Smooth muscle cell (in vitro differentiated cells): ENCODE measurements at regions not wholly inside any gene's neighbourhood (a gene's known extent, or its start where the extent isn't known, plus 50 kb on each side); places are given as distances from the start of the nearest gene placed in this dataset.

ENCODE experiments used
- DNase-seq: peaks from one replicate; lab custom pipeline; 2025; ENCODE audit not compliant: unreplicated experiment; lab: John Stamatoyannopoulos, UW
- H2AFZ ChIP-seq: fragments of 200-600 bp; sonication (generic); 2 replicates; pipeline ENCODE4 v1.6.0; 2016; ENCODE audit warnings: antibody characterized with exemption, low read depth, mild to moderate bottlenecking
- H3F3A ChIP-seq: fragments of 200-600 bp; sonication (generic); 2 replicates; pipeline ENCODE4 v1.6.0; 2017; ENCODE audit warnings: antibody characterized with exemption, low read depth
- H3K27ac ChIP-seq: fragments of 200-600 bp; sonication (generic); 2 replicates; pipeline ENCODE4 v1.5.1; 2016; ENCODE audit warnings: low read depth, mild to moderate bottlenecking
- H3K27me3 ChIP-seq: fragments of 200-600 bp; sonication (generic); 2 replicates; pipeline ENCODE4 v1.6.1; 2016; ENCODE audit warnings: low read depth, mild to moderate bottlenecking
- H3K36me3 ChIP-seq: fragments of 200-600 bp; sonication (generic); 2 replicates; pipeline ENCODE4 v1.5.1; 2016; ENCODE audit warnings: low read depth
- H3K4me1 ChIP-seq: fragments of 200-600 bp; sonication (generic); 2 replicates; pipeline ENCODE4 v1.5.1; 2016; ENCODE audit warnings: low read depth
- H3K4me2 ChIP-seq: fragments of 200-600 bp; sonication (generic); 2 replicates; pipeline ENCODE4 v1.6.0; 2016; ENCODE audit warnings: mild to moderate bottlenecking
- H3K4me3 ChIP-seq: fragments of 200-600 bp; sonication (generic); 2 replicates; pipeline ENCODE4 v1.5.1; 2016; ENCODE audit warnings: mild to moderate bottlenecking
- H3K79me2 ChIP-seq: fragments of 200-600 bp; sonication (generic); 2 replicates; pipeline ENCODE4 v1.6.0; 2016; ENCODE audit warnings: low read depth, mild to moderate bottlenecking
- H3K9ac ChIP-seq: fragments of 200-600 bp; sonication (generic); 2 replicates; pipeline ENCODE4 v1.6.0; 2016; ENCODE audit warnings: low read depth
- H3K9me3 ChIP-seq: fragments of 200-600 bp; sonication (generic); replicated peaks from 2 replicates; pipeline ENCODE4 v1.5.1; 2016; ENCODE audit warnings: low read depth
- H4K20me1 ChIP-seq: fragments of 200-600 bp; sonication (generic); 2 replicates; pipeline ENCODE4 v1.6.0; 2016; ENCODE audit warnings: low read depth
- CTCF ChIP-seq: fragments of 200-600 bp; sonication (generic); IDR thresholded peaks from 2 replicates; pipeline ENCODE4 v1.5.1; 2017; ENCODE audit warnings: borderline replicate concordance, mild to moderate bottlenecking, antibody characterized with exemption; ENCODE audit not compliant: insufficient read depth, poor library complexity, severe bottlenecking
- WGBS: methylation state at CpG from one replicate; pipeline ENCODE4 v1.1.7; 2016; ENCODE audit warnings: low lambda C conversion rate; 5-methylcytosine and 5-hydroxymethylcytosine counted together

GRCh38 chr2:37848451-37848850 lies 76.6 kb upstream of the RMDN2 start:
- peaks cover 8% of the 10 kb centered on the region for H3K27me3 ChIP-seq
- no peaks in the 10 kb centered on the region for H3K36me3 ChIP-seq
- no peaks in the 10 kb centered on the region for H3K79me2 ChIP-seq
- TF ChIP-seq CTCF: no peak
- WGBS: 83% methylated on average over 2 of the region's 2 CpGs
- no peak overlapping the region for H3K9ac ChIP-seq
- H2AFZ ChIP-seq: no peak overlapping the region
- no peaks in the 10 kb centered on the region for H3K9me3 ChIP-seq
- no peaks in the 10 kb centered on the region for H3F3A ChIP-seq
- no peak overlapping the region for H3K4me2 ChIP-seq
- no peak overlapping the region for H3K4me3 ChIP-seq
- no peaks in the 10 kb centered on the region for H3K4me1 ChIP-seq
- H3K27ac ChIP-seq: no peak overlapping the region
- no peak for DNase-seq
- no peaks in the 10 kb centered on the region for H4K20me1 ChIP-seq

GRCh38 chr2:37849911-37850310 lies 75.2 kb upstream of the RMDN2 start:
- no peak overlapping the region for H3K4me2 ChIP-seq
- no peaks in the 10 kb centered on the region for H3K36me3 ChIP-seq
- no peak for DNase-seq
- no peak overlapping the region for H3K27ac ChIP-seq
- no peak overlapping the region for H2AFZ ChIP-seq
- no peaks in the 10 kb centered on the region for H3K9me3 ChIP-seq
- no peak overlapping the region for H3K9ac ChIP-seq
- 91% methylated on average over 2 of the region's 2 CpGs for WGBS
- no peak for TF ChIP-seq CTCF
- H3K27me3 ChIP-seq: peaks cover 8% of the 10 kb centered on the region
- no peaks in the 10 kb centered on the region for H4K20me1 ChIP-seq
- no peaks in the 10 kb centered on the region for H3K4me1 ChIP-seq
- H3K4me3 ChIP-seq: no peak overlapping the region
- no peaks in the 10 kb centered on the region for H3K79me2 ChIP-seq
- no peaks in the 10 kb centered on the region for H3F3A ChIP-seq

DNA sequence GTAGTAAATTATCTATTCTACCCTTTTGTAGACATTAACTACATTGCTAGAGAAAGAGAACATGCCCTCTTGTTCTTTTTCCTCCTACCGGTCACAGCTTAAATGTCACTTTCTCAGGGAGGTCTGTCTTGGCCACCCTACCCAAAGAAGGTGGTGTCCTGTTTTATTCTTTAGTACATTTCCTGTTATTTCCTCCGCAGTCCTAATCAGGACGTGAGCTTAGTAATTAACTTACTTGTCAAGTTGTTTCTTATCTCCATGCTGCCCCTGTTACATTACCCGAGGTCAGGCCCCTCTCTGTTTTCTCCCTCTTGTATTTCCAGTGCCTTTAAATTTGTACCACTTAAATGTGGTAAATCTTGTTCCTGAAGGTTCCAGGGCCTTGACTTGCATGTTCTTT lies 73.7 kb upstream of the RMDN2 start:
- 36% methylated on average over 4 of the region's 4 CpGs for WGBS
- H3K79me2 ChIP-seq: no peaks in the 10 kb centered on the region
- no peak overlapping the region for H3K9ac ChIP-seq
- H3K9me3 ChIP-seq: no peaks in the 10 kb centered on the region
- no peak overlapping the region for H2AFZ ChIP-seq
- H3F3A ChIP-seq: no peaks in the 10 kb centered on the region
- H3K27me3 ChIP-seq: peaks cover 8% of the 10 kb centered on the region
- TF ChIP-seq CTCF: no peak
- H3K27ac ChIP-seq: no peak overlapping the region
- no peak for DNase-seq
- no peaks in the 10 kb centered on the region for H3K4me1 ChIP-seq
- no peaks in the 10 kb centered on the region for H3K36me3 ChIP-seq
- H3K4me2 ChIP-seq: no peak overlapping the region
- H3K4me3 ChIP-seq: no peak overlapping the region
- H4K20me1 ChIP-seq: no peaks in the 10 kb centered on the region

- peaks cover 7% of the 10 kb centered on the region for H3K27me3 ChIP-seq
- 86% methylated on average over 3 of the region's 3 CpGs for WGBS
- no peaks in the 10 kb centered on the region for H3K36me3 ChIP-seq
- no peak overlapping the region for H2AFZ ChIP-seq
- H3K4me3 ChIP-seq: no peak overlapping the region
- no peak for TF ChIP-seq CTCF
- DNase-seq: no peak
- no peak overlapping the region for H3K4me2 ChIP-seq
- no peak overlapping the region for H3K9ac ChIP-seq
- no peaks in the 10 kb centered on the region for H4K20me1 ChIP-seq
- no peaks in the 10 kb centered on the region for H3K79me2 ChIP-seq
- H3F3A ChIP-seq: no peaks in the 10 kb centered on the region
- no peaks in the 10 kb centered on the region for H3K4me1 ChIP-seq
- no peaks in the 10 kb centered on the region for H3K9me3 ChIP-seq
- H3K27ac ChIP-seq: no peak overlapping the region
Measured at GRCh38 chr2:37851828-37852584, 73.1 kb upstream of the RMDN2 start.
